GM06990 (cell line): ENCODE measurements at regions not wholly inside any gene's neighbourhood (a gene's known extent, or its start where the extent isn't known, plus 50 kb on each side); places are given as distances from the start of the nearest gene placed in this dataset.

Experiments
- DNase-seq: peaks from one replicate; pipeline ENCODE4 v3.0.0-alpha.2; 2011; ENCODE audit not compliant: insufficient read length; ENCODE audit errors: extremely low read depth
- H3K27me3 ChIP-seq: replicated peaks from 2 replicates; pipeline ENCODE4 v1.6.0; 2011; ENCODE audit warnings: low read length; ENCODE audit not compliant: control insufficient read depth, insufficient read depth
- H3K36me3 ChIP-seq: 2 replicates; pipeline ENCODE4 v1.5.1; 2011; ENCODE audit warnings: low read length; ENCODE audit not compliant: control insufficient read depth, insufficient read depth
- H3K4me3 ChIP-seq: replicated peaks from 2 replicates; pipeline ENCODE4 v1.5.1; 2011; ENCODE audit warnings: low read depth, mild to moderate bottlenecking, control low read depth, low read length
- TF ChIP-seq, protein P1 (sequence below): IDR thresholded peaks from 2 replicates; pipeline ENCODE4 v1.5.1; 2011; ENCODE audit warnings: low read length, control low read depth, mild to moderate bottlenecking, inconsistent platforms; ENCODE audit not compliant: insufficient read depth, poor library complexity, severe bottlenecking

DNA sequence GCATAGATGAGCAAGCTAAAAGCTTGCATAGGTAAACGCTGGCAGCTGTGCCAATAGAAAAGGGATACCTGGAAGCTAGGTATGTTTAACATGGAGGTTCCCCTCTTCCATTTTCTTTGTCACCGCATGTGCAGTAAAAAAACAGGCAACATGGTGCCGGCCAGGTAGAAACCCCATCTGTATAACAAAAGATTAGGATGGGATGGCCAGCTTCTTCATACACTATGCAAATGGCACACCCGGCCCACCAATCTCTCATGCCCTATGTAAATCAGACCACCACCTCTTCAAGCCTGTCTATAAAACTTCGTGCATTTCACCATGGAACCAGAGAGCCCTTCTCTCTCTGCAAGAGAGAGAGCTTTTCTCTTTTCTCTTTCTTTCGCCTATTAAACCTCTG is 224.3 kb upstream of the P2RY1 start:
- H3K4me3 ChIP-seq, result no peak overlapping the region
- no peaks in the 10 kb centered on the region for H3K36me3 ChIP-seq
- no peaks in the 10 kb centered on the region for H3K27me3 ChIP-seq
- no peak for DNase-seq
- TF ChIP-seq, protein P1, sequence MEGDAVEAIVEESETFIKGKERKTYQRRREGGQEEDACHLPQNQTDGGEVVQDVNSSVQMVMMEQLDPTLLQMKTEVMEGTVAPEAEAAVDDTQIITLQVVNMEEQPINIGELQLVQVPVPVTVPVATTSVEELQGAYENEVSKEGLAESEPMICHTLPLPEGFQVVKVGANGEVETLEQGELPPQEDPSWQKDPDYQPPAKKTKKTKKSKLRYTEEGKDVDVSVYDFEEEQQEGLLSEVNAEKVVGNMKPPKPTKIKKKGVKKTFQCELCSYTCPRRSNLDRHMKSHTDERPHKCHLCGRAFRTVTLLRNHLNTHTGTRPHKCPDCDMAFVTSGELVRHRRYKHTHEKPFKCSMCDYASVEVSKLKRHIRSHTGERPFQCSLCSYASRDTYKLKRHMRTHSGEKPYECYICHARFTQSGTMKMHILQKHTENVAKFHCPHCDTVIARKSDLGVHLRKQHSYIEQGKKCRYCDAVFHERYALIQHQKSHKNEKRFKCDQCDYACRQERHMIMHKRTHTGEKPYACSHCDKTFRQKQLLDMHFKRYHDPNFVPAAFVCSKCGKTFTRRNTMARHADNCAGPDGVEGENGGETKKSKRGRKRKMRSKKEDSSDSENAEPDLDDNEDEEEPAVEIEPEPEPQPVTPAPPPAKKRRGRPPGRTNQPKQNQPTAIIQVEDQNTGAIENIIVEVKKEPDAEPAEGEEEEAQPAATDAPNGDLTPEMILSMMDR, result no peak

DNA sequence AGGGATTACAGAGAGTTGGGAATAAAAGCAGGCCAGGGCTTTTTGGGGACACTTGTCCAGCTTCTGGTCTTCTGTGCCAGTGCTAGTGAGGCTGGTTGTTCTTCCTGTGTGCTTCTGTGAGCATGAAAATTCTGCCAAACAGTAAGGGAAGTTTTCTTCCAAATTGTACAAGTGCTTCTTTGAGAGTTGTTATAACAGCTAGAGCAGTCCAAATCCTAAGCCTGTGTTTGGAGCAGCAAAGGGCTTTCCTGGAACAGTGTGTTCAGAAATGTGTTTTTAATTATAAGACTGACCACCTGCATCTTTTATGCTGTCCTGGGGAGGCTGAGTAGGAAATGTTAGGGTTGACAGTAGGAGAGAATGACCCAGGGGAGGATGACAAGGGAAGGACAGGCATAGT is 223.0 kb upstream of the P2RY1 start:
- TF ChIP-seq, protein P1, result no peak
- H3K4me3 ChIP-seq, result no peak overlapping the region
- no peaks in the 10 kb centered on the region for H3K27me3 ChIP-seq
- DNase-seq, result no peak
- no peaks in the 10 kb centered on the region for H3K36me3 ChIP-seq

DNA sequence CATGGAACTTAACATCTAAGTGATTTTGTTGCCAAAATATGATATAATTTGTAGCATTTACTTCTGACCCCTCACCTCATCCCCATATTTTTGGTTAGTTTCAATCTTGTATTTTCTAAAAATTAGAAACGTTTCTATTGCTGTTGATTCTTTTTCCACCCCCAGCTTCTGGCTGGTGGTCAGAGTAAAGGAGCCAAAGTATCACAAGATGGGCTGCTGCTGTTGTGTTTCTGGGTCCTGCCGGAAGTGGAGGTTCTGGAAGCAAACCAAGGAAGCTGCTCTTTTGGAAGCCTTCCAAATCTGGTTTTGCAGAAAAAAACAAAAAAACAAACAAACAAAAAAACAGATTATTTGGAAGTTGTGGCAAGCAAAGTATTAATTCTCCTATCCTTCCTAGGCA is 221.1 kb upstream of the P2RY1 start:
- Histone ChIP-seq H3K4me3 (no peak overlapping the region), H3K36me3 (no peaks in the 10 kb centered on the region), H3K27me3 (no peaks in the 10 kb centered on the region)
- TF ChIP-seq, protein P1, result no peak
- DNase-seq, result no peak

DNA sequence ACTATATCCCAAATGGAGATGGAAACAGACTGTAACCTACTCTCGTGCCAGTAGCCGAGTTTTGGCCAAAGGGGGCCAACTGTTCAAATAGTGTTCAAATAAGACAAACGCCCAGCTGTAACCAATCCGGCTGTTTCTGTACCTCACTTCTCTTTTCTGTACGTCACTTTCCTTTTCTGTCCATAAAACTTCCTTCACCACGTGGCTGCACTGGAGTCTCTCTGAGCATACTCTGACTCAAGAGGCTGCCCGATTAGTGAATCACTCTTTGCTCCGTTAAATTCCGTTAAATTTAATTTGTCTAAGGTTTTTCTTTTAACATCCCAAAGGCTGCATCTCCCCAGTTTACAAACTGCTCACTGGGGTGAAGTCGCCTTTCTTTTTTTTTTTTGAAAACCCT is 219.2 kb upstream of the P2RY1 start:
- H3K27me3 ChIP-seq, result no peaks in the 10 kb centered on the region
- no peak overlapping the region for H3K4me3 ChIP-seq
- H3K36me3 ChIP-seq, result no peaks in the 10 kb centered on the region
- TF ChIP-seq, protein P1, result no peak
- DNase-seq, result no peak

DNA sequence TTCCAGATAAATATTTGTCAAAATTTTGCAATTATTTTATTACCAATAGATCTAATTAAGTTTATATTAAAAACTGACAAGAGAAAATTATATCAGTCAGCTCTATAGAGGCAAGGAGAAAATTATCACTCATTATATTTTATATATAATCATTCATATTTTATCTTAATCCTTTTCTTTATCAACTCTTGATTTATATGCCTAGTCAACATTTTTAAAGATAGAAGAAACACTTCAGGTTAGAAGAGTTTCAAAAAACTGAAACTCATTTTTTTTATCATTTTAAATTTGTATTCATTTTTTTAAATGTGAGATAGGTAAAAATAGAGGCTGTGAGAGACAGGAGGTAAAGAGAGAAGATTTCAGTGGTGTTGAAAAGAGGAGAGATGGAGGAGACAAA is 217.3 kb upstream of the P2RY1 start:
- TF ChIP-seq, protein P1, result no peak
- H3K36me3 ChIP-seq, result no peaks in the 10 kb centered on the region
- H3K27me3 ChIP-seq, result no peaks in the 10 kb centered on the region
- no peak overlapping the region for H3K4me3 ChIP-seq
- no peak for DNase-seq

DNA sequence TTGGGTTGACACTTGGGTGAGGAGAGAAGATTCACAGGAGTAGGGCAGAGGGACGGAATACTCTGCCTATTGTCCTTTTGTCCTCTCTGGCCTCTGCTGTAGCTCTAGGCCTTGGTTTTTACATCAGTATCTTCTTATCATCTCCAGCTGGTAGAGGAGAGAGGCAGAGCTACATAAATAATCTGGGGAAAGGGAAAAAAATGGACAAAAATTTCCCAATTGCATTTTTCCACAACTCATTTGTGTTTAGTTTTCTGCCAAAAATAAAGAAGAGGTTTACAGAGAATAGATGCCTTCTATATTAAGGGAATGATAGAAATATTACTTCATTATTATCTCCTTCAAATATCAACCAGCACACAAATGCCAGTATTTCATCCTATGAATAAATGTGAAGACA is 216.4 kb upstream of the P2RY1 start:
- TF ChIP-seq, protein P1, result no peak
- DNase-seq, result no peak
- Histone ChIP-seq H3K36me3 (no peaks in the 10 kb centered on the region), H3K27me3 (no peaks in the 10 kb centered on the region), H3K4me3 (no peak overlapping the region)
